Stimulated activated CD4-positive, alpha-beta T cell treated with anti-CD3 and anti-CD28 coated beads, Interleukin-15, amount 100 ng/mL, for 24 hours (primary cell): ENCODE measurements at regions not wholly inside any gene's neighbourhood (a gene's known extent, or its start where the extent isn't known, plus 50 kb on each side); places are given as distances from the start of the nearest gene placed in this dataset.
A peak's percentile ranks its signal among the peaks of the same experiment; 100 is the strongest.
"Not testable (repeated sequence)": the region's sequence is repeated elsewhere in the genome, so short reads cannot be mapped to it uniquely, and the experiment has no call there.

Source experiments
- DNase-seq: peaks from one replicate; pipeline ENCODE4 v3.0.0-alpha.2; 2020

GRCh38 chr10:90288391-90288933, 569.4 kb downstream of the HTR7 start:
- DNase-seq, result no peak

- DNase-seq, result no peak
Measured at GRCh38 chr10:90289037-90289436, 568.8 kb downstream of the HTR7 start.

- no peak for DNase-seq
Measured at GRCh38 chr10:90293616-90294015, 564.2 kb downstream of the HTR7 start.

GRCh38 chr10:90294821-90295540, 562.9 kb downstream of the HTR7 start:
- DNase-seq, result not testable (repeated sequence)

GRCh38 chr10:90302031-90302430, 555.8 kb downstream of the HTR7 start:
- DNase-seq, result not testable (repeated sequence)

GRCh38 chr10:90302758-90303481, 554.9 kb downstream of the HTR7 start:
- no peak for DNase-seq

- no peak for DNase-seq
Measured at GRCh38 chr10:90304533-90304932, 553.3 kb downstream of the HTR7 start.

GRCh38 chr10:90306187-90306586, 551.7 kb downstream of the HTR7 start:
- no peak for DNase-seq

GRCh38 chr10:90308223-90308622, 549.6 kb downstream of the HTR7 start:
- DNase-seq, result no peak

GRCh38 chr10:90313576-90314325, 544.1 kb downstream of the HTR7 start:
- no peak for DNase-seq

- no peak for DNase-seq
Measured at GRCh38 chr10:90314718-90315117, 543.1 kb downstream of the HTR7 start.

- no peak for DNase-seq
Measured at GRCh38 chr10:90317172-90317571, 540.7 kb downstream of the HTR7 start.

GRCh38 chr10:90318659-90319058, 539.2 kb downstream of the HTR7 start:
- no peak for DNase-seq

GRCh38 chr10:90319188-90319914, 538.5 kb downstream of the HTR7 start:
- DNase-seq, result peak; percentile 5

- DNase-seq, result no peak
Measured at GRCh38 chr10:90321132-90321816, 536.6 kb downstream of the HTR7 start.

- no peak for DNase-seq
Measured at GRCh38 chr10:90326498-90327267, 531.2 kb downstream of the HTR7 start.

GRCh38 chr10:90327611-90328010, 530.2 kb downstream of the HTR7 start:
- DNase-seq, result no peak

GRCh38 chr10:90328459-90328858, 529.4 kb downstream of the HTR7 start:
- DNase-seq, result no peak

- no peak for DNase-seq
Measured at GRCh38 chr10:90328896-90329295, 528.9 kb downstream of the HTR7 start.

GRCh38 chr10:90337316-90337715, 520.5 kb downstream of the HTR7 start:
- no peak for DNase-seq

- no peak for DNase-seq
Measured at GRCh38 chr10:90342480-90342879, 515.4 kb downstream of the HTR7 start.
